HL-60 (cell line): ENCODE measurements at regions not wholly inside any gene's neighbourhood (a gene's known extent, or its start where the extent isn't known, plus 50 kb on each side); places are given as distances from the start of the nearest gene placed in this dataset.

Experiments
- CTCF ChIP-seq: IDR thresholded peaks from one replicate; pipeline ENCODE4 v1.5.1; 2011; ENCODE audit warnings: low read length, control low read depth, inconsistent platforms; ENCODE audit not compliant: insufficient read depth
- REST ChIP-seq: IDR thresholded peaks from 2 replicates; pipeline ENCODE4 v1.6.1; 2012; ENCODE audit warnings: low read depth; ENCODE audit not compliant: insufficient replicate concordance

- TF ChIP-seq CTCF (no peak), REST (no peak)
Measured at GRCh38 chr17:37802712-37803416, 58.0 kb upstream of the HNF1B start.
